Panc1 (cell line): ENCODE measurements at regions not wholly inside any gene's neighbourhood (a gene's known extent, or its start where the extent isn't known, plus 50 kb on each side); places are given as distances from the start of the nearest gene placed in this dataset.

Source experiments
- CTCF ChIP-seq: fragments of 450-650 bp; IDR thresholded peaks from 2 replicates; pipeline ENCODE4 v1.5.1; 2017; ENCODE audit warnings: mild to moderate bottlenecking
- POLR2AphosphoS5 ChIP-seq: IDR thresholded peaks from 2 replicates; pipeline ENCODE4 v1.6.1; 2012; ENCODE audit warnings: mild to moderate bottlenecking, low read depth, low read length, moderate library complexity
- SIN3A ChIP-seq: IDR thresholded peaks from 2 replicates; pipeline ENCODE4 v1.6.1; 2012; ENCODE audit warnings: low read depth, mild to moderate bottlenecking, low read length, moderate library complexity, borderline replicate concordance; ENCODE audit not compliant: insufficient read depth

- TF ChIP-seq CTCF, result no peak
- no peak for TF ChIP-seq POLR2AphosphoS5
- no peak for TF ChIP-seq SIN3A
Observed at GRCh38 chr5:120361941-120362340, 102.2 kb upstream of the PRR16 start.
